Testis (tissue), 2 donors: ENCODE measurements at regions not wholly inside any gene's neighbourhood (a gene's known extent, or its start where the extent isn't known, plus 50 kb on each side); places are given as distances from the start of the nearest gene placed in this dataset.

ENCODE experiments used
- POLR2A ChIP-seq: fragments of 450-650 bp; IDR thresholded peaks from one replicate; pipeline ENCODE4 v1.6.1; 2017; ENCODE audit warnings: antibody characterized with exemption, mild to moderate bottlenecking, moderate library complexity
- TF ChIP-seq, protein P1 (sequence below), 3 experiments: fragments of 450-650 bp in 2 of 3; fragments of 200-600 bp in 1 of 3; sonication (generic) in 1 of 3; IDR thresholded peaks; one replicate each; pipeline ENCODE4 v1.5.1; 2016 to 2019; ENCODE audit warnings: antibody characterized with exemption in 3 of 3, mild to moderate bottlenecking in 2 of 3, moderate library complexity in 1 of 3

DNA sequence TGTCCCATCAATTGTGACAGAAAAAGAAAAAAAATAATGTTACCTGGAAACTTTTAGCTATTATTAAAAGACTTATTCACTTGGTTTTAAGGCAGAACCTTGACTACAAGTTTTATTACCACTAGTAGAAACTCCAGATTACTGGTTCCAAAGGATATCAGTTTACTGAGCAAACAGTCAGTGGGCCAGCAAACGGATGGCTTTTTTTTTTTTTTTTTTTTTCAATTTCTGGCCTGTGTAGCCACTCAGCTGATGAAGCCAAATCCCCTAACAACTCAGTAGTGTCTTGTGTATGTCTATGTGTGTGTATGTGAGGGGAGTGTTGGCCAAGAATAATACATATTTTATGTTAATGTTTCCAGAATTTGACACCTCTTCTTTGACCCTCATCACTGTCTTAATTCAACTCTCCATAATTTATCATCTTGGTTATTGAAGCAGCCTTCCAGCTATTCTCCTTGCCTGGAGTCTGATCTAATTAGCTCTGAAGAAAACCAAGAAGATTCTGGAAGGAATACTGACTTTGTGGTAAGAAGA, 724.9 kb downstream of the NSUN3 start:
- TF ChIP-seq POLR2A = no peak
- TF ChIP-seq, protein P1, sequence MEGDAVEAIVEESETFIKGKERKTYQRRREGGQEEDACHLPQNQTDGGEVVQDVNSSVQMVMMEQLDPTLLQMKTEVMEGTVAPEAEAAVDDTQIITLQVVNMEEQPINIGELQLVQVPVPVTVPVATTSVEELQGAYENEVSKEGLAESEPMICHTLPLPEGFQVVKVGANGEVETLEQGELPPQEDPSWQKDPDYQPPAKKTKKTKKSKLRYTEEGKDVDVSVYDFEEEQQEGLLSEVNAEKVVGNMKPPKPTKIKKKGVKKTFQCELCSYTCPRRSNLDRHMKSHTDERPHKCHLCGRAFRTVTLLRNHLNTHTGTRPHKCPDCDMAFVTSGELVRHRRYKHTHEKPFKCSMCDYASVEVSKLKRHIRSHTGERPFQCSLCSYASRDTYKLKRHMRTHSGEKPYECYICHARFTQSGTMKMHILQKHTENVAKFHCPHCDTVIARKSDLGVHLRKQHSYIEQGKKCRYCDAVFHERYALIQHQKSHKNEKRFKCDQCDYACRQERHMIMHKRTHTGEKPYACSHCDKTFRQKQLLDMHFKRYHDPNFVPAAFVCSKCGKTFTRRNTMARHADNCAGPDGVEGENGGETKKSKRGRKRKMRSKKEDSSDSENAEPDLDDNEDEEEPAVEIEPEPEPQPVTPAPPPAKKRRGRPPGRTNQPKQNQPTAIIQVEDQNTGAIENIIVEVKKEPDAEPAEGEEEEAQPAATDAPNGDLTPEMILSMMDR (IDR thresholded peaks at IDR 0.05) = no peak
